Fibroblast of the conjunctiva (primary cell): ENCODE measurements at regions not wholly inside any gene's neighbourhood (a gene's known extent, or its start where the extent isn't known, plus 50 kb on each side); places are given as distances from the start of the nearest gene placed in this dataset.

Experiments used
- DNase-seq: peaks from one replicate; pipeline ENCODE4 v3.0.0-alpha.2; 2010; ENCODE audit warnings: low read depth

DNA sequence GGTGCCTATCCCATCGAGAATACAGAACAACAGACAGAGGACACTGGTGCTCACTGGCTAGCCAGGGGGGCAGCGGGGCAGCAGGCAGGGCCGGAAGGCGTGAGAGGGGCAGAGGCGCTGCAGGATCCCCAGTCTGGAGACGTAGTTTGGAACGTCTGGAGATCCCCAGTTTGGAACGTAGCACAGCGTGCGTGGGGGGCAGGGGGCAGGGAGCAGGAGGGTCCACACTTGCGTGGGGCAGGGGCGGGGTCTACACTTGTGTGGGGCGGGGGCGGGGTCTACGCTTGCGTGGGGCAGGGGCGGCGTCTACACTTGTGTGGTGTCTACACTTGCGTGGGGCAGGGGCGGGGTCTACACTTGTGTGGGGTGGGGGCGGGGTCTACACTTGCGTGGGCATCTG lies 107.2 kb downstream of the DACT2 start:
- DNase-seq: no peak

DNA sequence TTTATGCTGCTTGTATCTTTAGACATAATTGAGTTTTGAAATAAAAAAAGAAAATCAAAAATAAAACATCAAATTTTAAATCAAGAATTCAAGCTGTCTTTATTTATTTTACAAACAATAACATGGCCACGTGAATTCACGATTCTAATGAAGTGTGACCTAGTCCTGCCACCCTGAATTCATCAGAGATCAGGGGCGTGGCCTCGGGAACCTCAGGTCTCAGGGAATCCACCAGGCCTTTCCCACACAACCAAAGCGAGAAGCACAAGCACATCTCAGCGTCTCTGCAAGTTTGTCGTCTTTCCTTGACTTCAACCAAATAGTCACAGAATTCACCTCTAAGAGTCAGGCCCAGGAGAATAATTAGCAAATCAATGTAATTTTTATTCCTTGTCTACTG lies 107.9 kb downstream of the DACT2 start:
- no peak for DNase-seq

DNA sequence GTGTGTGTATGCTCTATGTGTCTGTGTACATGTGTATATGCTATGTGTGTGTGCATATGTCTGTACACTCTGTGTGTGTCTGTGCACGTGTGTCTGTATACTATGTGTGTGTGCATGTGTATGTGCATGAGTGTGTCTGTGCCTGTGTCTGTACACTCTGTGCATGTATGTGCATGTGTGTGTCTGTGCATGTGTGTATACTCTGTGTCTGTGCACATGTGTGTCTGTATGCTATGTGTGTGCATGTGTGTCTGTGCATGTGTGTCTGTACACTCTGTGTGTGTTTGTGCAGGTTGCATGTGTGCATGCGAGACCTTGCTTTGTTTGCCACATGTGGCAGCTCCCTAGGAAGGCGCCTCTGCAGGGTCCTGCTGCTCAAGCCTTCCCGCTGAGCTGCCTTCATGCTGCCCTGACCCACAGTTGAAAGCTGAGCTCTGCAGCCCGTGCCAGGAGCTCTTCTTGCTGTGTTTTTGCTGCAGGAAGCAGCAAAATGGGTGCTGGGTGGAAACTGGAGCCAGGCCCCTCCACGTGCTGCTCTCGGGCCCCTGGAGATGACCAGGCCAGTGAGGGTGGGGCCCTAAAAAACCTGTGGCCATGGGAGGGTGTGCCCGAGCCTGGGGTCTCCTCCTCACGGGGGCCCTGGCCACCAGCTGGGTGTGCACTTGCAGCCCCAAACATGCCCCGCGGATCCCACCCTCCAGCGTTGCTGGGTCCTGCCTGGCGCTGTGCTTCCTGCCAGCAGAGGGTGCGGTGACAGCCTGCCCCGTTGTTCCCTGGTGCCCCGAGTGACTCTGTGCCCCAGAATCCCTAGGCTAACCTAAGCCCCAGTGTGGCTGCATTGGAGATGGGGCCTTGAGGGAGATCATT lies 109.1 kb downstream of the DACT2 start:
- no peak for DNase-seq

DNA sequence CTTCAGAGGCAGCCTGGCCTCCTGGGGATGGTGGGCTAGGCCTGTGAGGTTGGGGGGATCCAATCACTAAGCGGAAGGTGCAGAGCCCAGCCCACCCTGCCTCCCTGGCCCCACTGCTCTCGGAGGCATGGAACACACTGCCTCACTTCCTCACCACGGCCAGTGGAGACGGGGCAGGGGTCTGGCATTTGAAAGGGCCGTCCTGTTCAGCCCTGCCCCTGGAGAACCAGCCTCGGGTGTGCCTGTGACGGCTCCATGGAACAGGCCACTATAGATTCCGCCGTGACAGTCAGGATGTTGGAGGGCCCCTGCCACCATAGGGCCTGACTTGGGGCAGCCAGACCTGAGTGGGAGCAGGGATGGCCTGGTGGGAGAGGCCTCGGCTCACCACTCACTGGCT lies 110.2 kb downstream of the DACT2 start:
- DNase-seq: no peak

DNA sequence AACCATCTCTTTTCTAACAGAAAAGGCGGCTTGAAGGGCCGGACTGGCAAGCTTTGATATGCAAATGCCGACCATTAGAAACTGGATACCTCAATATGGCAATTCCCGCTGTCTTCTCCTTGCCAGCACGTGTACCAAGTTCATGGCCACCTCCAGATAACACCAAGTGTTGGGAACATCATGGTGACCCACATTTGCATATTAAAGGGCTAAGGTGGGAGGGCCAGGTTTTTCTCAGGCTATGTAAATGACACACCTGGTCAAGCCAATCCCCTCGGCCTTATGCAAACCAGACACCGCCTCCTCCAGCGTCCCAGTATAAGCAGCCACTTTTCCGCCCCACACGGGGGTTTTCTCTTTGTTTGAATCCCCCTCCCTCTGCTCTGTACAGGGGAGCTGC lies 110.7 kb downstream of the DACT2 start:
- no peak for DNase-seq

DNA sequence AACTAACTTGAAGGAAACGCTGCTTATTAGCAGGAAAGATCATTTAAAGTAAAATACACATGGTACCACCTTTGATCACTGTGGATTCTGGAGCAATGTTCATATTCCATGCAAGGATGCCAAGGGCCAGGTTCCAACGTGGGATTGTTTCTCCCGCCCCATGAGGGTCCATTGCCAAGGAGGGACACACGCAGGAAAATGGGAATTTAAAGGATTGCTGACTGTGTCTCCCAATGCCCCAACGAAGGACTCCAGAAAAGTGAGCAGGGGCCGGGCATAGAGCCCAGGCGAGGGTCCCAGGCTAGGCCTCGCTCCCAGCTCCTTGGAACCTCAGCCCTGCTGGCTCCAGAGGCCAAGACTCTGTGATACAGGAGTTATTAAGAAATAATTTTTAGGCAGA lies 111.2 kb downstream of the DACT2 start:
- no peak for DNase-seq

DNA sequence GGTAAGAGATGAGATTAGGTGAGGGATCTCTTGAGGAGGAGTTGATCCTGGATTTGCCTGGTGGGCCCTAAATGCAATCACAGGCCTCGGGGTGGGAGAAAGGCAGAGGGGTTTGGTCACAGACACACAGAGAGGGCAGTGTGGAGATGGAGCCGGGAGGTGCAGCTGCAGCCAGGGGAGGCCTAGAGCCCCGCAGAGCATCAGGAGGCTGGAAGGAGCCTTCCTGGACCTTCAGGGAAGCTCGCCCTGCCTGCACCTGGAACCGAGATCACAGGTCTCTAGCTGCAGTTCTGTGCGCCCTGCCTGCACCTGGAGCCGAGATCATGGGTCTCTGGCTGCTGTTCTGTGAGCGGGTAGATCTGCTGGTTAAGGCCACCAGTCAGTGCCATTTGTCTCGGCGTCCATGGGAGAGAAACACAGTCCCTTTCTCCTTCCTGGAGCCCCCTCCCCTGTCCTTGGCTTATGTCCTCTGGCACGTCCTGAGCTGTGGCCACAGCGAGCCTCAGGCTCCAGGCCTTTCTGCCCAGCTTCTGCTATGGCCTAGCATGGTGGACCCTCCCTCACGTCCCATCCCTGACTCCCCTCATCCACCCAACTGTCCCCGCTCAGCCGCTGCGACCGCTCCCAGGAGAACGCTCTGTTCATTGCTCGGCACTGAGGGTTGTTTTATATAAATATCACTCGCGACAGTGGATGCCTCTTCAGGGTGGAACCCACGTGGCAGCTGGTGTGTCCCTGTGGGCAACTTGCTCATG lies 112.0 kb downstream of the DACT2 start:
- no peak for DNase-seq

DNA sequence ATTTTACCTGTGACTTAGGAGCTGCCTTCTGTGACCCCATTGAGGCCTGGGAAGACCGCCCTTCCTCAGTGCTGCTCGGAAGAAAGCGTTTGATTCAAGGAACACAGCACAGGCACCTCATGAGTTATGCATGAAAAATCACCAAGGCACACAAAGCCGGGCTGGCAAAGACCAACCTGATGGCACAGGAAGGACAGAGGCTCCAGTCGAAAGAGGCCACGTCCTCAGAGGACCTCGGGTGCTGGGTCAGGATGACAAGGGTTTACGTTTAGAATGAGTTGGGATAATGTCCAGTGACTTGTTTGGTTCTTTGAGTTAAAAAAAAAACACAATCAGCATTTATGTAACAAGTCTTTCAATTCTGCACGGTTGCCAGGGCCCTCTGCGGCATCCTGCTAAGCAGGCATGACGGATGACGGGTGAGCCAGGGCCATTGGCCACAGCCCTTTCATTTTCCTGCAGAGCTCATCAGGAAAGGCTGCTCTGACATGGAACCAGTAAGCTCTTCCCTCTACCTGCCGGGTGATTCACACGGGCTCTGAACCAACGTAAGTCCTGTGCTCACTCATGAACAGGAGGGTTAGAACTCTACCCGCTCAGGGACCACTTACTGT lies 112.8 kb downstream of the DACT2 start:
- no peak for DNase-seq

DNA sequence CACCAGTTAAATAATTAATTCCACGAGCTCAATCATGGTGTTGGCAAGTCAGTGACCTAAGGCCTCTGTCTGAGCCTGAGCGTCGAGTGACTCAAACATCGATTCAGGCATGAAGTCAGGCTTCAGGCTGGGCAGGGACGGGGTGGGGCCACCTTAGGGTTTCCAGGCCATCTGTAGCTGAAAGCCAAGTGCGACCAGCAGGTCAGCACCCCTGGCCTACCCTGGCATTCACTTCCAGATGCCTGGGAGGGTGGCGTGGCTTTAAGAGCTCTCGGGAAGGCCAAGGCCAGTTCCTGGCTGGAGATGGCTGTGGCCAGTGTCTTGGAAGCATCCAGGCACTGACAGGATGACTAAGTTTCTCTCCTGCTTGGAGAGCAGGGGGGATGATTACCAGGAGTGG lies 113.4 kb downstream of the DACT2 start:
- DNase-seq: no peak

DNA sequence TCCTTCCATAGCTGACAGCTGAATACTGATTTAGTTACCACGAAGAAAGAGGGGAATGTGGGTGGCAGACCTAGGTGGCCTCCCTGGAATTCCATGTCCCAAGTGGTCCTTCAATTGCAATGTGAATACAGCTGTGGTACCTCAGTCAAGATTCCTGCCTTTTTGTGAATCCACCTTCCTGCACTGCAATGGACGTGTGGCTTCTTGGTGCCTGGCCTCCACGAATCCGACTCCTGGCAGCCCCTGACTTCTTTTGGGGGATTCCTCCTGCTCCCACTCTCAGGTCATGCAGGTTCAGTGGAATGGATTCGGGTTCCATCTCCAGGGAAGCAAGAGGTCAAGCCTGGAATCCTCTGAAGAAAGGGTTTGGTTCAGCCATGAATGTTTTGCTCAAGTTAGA lies 117.8 kb downstream of the DACT2 start:
- no peak for DNase-seq

DNA sequence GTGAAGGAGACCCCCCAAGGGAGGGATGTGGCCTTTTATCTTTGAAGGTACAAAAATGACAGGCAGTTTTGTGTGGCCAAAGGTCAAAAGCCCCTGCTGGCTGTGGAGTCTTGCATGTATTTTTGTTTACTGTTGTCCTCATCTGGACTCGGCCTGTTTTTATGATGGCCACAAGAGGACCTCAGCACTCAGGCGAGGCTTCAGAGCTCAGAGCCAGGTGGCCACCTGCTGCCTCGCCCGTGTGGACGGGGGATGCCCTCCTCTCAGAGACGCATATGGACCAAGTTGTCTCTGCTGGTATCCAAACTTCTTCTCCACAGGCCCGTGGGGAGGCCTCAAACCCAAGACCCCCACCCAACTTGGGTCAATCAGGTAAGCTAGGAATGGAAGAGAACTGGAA lies 118.2 kb downstream of the DACT2 start:
- DNase-seq: no peak

DNA sequence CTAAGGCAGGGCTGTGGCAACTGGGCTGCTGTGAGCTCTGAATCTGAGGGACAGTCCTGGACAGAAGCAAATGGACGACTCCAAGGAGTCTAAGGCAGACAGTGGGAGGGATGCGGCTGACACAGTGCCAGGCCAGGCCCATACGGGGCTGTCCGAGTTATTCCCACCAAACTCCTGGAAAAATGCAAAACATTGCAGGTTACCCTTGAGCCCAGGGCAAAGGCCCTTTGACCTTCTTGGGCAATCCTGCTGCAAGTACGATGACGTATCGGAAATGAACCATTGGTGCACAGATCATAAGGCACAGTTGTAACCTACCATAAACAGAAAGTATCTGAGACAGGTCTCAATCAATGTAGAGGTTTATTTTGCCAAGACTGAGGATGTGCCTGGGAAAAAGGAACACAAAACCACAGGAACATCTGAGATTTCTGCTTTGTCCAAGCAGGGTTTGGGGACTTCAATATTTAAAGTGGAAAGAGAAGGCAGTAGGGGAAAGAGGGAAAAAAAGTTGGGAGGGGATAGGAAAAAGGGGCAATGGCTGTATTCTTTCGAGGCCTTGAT lies 118.9 kb downstream of the DACT2 start:
- no peak for DNase-seq

DNA sequence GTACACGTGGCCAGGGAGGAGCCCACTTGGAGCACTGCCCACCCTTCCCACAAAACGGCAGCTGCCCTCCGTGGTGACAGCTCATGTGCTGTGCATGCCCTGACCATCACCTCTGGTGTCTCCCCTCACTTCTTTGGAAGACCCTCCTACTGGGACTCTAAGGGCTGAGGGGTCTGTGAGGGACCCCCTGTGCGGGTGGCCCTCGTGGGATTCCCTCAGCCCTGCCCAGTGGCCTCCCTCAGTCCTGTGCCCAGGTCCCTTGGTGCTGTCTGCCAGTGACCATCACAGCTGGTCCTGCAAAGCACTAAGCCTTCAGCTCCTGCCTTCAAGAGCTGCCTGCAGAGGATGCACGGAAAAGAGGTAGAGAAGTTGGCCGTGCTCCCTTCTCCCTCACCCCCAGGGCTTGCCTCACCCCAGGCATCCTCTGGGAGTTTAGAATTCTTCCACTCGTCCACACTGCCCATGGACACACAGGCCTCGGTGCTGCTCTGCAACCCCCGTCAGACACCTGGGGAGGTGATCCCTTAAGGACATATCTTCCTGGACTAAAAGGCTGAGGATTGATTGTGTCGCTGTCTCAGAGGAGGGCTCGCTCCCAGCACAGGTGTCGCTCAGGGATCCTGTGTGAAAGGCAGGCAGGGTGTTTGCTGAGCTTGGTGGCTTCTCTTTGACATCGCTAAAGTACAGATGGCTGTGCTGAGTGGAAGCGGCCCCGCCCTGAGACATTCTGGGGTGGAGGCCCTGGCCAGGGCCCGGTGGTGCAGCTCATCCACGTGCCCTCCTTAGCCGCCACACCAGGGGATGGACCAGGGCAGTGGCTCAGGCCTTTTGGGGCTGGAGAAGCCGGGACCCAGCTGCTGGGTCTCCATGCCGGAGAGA lies 119.5 kb upstream of the FRMD1 start:
- no peak for DNase-seq

DNA sequence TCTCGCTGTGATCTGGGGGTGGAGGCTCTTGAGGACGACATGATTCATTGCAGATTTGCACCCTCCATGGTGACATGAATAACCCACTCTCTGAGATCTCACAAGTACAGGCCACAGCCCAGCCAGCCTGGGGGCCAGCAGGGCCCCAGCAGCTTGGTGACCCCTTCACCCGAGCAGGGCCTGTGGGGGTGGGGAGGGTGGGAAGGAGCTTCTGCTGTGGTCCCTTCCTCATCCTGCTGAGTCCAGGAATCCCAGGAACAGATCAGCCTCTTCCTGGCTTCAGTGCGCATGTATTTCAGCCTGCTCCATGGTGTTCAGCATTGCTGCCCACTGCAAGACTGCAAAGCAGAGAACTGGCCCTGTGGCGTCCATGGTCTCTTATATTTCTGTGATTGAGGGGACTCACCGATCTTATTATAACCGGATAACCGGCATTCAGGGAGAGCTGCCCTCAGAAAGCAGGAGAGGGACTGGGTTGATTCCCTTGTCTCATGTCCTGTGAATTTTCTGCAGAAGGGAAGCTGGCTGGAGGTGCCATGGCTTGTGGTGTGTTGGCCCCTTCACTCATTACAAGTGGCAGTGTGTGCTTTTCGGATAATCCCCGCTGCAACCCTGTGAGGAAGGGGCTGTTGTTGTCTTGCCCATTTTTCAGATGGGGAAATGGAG lies 118.8 kb upstream of the FRMD1 start:
- DNase-seq: no peak

DNA sequence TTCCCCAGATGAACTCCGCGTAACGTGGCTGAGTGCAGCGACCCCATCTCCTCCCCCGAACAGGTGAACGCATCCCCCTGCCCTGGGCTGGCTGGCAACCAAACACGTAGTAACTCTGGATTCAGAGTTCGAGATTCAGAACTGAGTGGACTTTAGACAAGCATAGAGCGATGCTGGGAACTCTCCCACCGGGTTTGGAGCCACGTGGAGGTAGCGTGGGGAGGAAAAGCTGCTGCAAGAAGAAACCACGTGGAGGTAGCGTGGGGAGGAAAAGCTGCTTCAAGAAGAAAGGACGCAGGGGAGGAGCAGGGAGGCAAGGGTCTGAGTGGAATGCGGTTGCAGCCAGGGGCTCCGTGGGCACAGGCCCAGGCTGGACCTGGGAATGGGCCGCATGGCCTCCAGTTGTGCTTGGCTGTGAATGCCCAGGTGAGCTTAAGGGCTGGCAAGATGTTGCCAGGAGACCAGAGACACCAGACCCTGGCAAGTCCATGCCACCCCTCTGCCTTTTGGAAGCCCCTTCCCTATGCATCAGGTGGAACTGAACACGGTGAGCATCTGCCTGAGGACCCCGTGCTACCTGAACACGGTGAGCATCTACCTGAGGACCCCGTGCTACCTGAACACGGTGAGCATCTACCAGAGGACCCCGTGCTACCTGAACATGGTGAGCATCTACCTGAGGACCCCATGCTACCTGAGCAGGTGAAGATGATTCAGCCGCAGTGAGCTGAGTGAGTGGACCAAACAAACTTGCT lies 118.0 kb upstream of the FRMD1 start:
- no peak for DNase-seq

DNA sequence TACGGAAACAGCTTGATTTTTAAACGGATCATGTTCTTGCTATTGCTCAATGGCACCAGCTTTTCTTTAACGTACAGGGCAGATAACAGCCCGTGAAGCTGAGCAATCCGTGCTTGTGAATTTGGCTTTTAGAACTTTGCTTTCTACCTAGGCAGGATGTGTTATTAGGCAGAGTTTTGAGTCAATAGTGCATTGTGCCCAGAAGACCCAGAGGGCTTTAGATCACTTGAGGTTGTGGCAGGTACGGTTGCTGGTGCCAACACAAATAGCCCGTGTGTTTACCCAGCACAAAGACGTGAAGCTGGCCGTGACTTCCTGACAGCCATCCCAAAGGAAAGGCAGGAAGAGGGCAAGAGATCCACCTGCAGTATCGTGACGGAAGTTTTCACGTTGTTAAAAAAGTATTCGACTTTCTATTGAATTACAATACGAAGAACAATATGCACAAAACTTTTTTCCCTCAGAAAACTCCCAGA lies 117.4 kb upstream of the FRMD1 start:
- DNase-seq: no peak

DNA sequence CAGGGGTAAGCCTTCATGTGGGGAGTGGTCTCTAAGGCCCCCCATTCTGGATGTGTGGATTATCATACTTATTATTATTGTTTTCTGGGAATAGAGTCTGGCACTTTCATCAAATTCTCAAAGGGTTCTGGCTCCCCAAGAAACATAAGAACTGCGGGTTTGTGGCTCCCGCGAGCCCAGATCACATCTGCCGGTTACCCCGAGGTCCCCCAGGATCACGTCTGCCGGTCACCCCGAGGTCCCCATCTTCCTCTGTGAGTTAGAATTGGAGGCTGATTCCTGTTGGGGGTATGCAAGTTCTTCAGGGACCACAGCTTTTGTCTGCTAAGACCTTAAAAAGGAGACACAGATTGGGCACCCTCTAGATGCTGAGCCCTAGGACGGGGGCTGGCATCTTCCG lies 116.7 kb upstream of the FRMD1 start:
- no peak for DNase-seq

DNA sequence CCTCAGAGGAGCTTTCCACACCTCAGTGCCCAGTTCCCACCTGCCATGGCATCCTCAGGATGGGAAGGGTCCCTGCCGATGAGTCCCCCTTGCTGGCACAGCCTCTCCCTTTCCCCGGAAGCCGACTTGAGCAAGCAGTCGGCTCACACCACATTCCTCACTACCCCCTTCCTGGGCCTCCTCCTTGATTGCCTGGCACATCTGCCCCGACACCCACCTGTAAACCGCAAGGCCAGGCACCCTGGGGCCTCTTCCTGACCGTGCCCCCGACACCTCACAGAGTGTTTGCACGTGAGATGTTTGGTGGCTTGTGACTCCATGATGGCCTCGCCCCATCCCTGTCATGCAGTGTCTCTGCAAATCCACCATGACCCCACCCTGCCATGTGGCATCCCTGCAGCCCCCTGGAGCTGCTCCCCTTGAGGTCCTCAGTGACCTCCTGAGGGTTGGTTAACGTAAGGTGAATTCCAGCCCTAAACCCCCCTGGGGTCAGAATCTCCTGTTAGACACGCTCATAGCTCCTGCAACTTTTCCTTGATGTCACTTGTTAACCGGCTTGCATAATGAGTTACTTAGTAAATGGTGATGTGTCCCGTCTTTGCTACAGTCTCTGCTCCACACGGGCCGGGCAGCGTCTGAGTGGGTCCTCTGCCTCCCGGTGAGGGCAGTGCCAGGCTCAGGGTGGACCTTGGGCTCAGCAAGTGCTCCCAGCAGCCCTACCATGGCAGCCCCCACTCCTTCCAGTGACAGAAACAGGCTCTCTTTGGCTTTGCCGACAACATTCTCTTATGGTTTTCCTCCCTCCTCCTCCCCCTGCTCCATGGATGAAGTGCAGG lies 115.9 kb upstream of the FRMD1 start:
- no peak for DNase-seq
